GM12891 (cell line): ENCODE measurements at regions not wholly inside any gene's neighbourhood (a gene's known extent, or its start where the extent isn't known, plus 50 kb on each side); places are given as distances from the start of the nearest gene placed in this dataset.

Source experiments
- POLR2A ChIP-seq: IDR thresholded peaks from 2 replicates; pipeline ENCODE4 v1.6.1; 2011; ENCODE audit warnings: low read depth, low read length, control low read depth
- POLR2AphosphoS5 ChIP-seq: IDR thresholded peaks from 2 replicates; pipeline ENCODE4 v1.6.1; 2011; ENCODE audit warnings: low read depth, low read length, control low read depth

GRCh38 chr6:119683671-119684070 is 334.1 kb upstream of the MAN1A1 start:
- TF ChIP-seq POLR2A (no peak), POLR2AphosphoS5 (no peak)
